ENCODE measurements at regions not wholly inside any gene's neighbourhood (a gene's known extent, or its start where the extent isn't known, plus 50 kb on each side); places are given as distances from the start of the nearest gene placed in this dataset.
"Not testable (repeated sequence)": the region's sequence is repeated elsewhere in the genome, so short reads cannot be mapped to it uniquely, and the experiment has no call there.

DNA sequence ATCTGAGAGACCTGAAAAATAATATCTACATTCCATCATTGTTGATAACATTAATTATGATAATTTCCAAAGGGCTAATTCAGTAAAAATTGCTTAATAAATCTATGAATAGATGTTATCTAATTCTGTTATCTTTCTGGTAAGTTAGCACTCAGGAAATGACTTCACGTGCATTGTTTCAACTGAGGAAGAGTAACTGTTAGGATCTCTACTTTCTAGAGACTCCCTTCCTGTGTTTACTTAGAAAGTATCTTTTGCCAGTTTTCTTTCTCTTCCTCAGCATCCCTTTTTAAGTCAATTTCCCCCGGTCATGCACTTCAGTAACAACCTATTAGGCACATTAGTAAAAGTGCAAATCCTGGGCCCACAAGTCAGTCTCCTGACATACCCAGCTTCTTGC, 231.1 kb upstream of the NOTCH2NLA start:
- not testable (repeated sequence) for H3K9ac ChIP-seq (ENCODE audit: low read length); H3K4me3 ChIP-seq (ENCODE audit: low read length); H3K9me2 ChIP-seq (replicated peaks; ENCODE audit: insufficient read depth, low read length); H3K27me3 ChIP-seq (ENCODE audit: low read length); DNase-seq; H2AFZ ChIP-seq (ENCODE audit: low read length); H4K20me1 ChIP-seq (ENCODE audit: insufficient read depth, low read depth, low read length); H3K79me2 ChIP-seq (ENCODE audit: low read length); H3K9me3 ChIP-seq (ENCODE audit: low read length); H3K4me1 ChIP-seq (ENCODE audit: low read length); H3K4me2 ChIP-seq (ENCODE audit: low read depth, low read length, poor library complexity, severe bottlenecking); H3K36me3 ChIP-seq (ENCODE audit: insufficient read depth, low read length); H3K27ac ChIP-seq (ENCODE audit: low read length)

- not testable (repeated sequence) for H3K27ac ChIP-seq (ENCODE audit: low read length)
Measured at GRCh38 chr1:146459308-146459707, 230.5 kb upstream of the NOTCH2NLA start.

GRCh38 chr1:146448877-146449246, 220.0 kb upstream of the NOTCH2NLA start:
- not testable (repeated sequence) for DNase-seq; H3K27me3 ChIP-seq (ENCODE audit: low read length); H3K79me2 ChIP-seq (ENCODE audit: low read length); H3K9ac ChIP-seq (ENCODE audit: low read length); H3K9me2 ChIP-seq (replicated peaks; ENCODE audit: insufficient read depth, low read length); H2AFZ ChIP-seq (ENCODE audit: low read length); H3K4me1 ChIP-seq (ENCODE audit: low read length); H3K4me3 ChIP-seq (ENCODE audit: low read length); H3K4me2 ChIP-seq (ENCODE audit: low read depth, low read length, poor library complexity, severe bottlenecking); H4K20me1 ChIP-seq (ENCODE audit: insufficient read depth, low read depth, low read length); H3K9me3 ChIP-seq (ENCODE audit: low read length); H3K36me3 ChIP-seq (ENCODE audit: insufficient read depth, low read length); H3K27ac ChIP-seq (ENCODE audit: low read length)

More at GRCh38 chr1:146459308-146459707, 230.5 kb upstream of the NOTCH2NLA start:
- H4K20me1 ChIP-seq (ENCODE audit: insufficient read depth, low read depth, low read length); H2AFZ ChIP-seq (ENCODE audit: low read length); H3K9ac ChIP-seq (ENCODE audit: low read length); H3K36me3 ChIP-seq (ENCODE audit: insufficient read depth, low read length); H3K4me2 ChIP-seq (ENCODE audit: low read depth, low read length, poor library complexity, severe bottlenecking); H3K4me1 ChIP-seq (ENCODE audit: low read length); H3K79me2 ChIP-seq (ENCODE audit: low read length); H3K9me2 ChIP-seq (replicated peaks; ENCODE audit: insufficient read depth, low read length); H3K9me3 ChIP-seq (ENCODE audit: low read length); H3K4me3 ChIP-seq (ENCODE audit: low read length); H3K27me3 ChIP-seq (ENCODE audit: low read length); DNase-seq: not testable (repeated sequence)

DNA sequence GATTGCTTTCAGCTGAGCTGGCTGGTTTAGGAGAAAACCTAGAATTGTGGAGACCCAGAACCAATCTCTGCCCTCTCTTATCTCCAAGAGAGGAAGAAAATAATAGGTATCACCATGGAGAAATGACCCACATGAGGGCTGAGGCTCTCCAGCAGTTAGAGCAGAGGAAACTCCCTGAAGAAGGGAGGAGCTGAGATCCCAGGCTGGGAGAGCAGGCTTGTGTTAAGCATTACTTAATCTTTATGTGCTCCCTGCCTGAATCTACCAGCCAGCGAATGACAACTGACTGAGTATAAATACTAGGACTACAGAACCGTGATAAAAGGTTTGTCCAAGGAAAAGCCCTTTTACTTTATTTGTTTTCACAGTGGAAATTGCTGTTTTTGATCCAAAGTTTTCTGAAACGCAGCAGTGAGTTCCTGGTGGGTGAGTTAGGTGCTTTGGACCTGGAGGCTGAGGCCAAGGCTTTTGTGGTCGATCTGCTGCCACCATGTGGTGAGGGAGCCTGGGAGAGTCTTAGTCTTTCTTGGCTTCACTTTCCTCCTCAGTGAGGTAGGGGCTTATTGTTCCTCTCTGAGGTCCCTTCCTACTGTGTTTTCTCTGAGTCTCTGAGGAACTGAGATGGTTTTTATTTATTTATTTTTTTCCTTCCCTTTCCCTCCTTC, 219.5 kb upstream of the NOTCH2NLA start:
- H3K4me2 ChIP-seq (ENCODE audit: low read depth, low read length, poor library complexity, severe bottlenecking) = not testable (repeated sequence)

GRCh38 chr1:146443871-146444222, 215.0 kb upstream of the NOTCH2NLA start:
- H3K27me3 ChIP-seq (ENCODE audit: low read length); H3K4me3 ChIP-seq (ENCODE audit: low read length): not testable (repeated sequence)

More for the DNA sequence above, 219.5 kb upstream of the NOTCH2NLA start:
- H3K27me3 ChIP-seq (ENCODE audit: low read length); H3K36me3 ChIP-seq (ENCODE audit: insufficient read depth, low read length); DNase-seq; H3K9me2 ChIP-seq (replicated peaks; ENCODE audit: insufficient read depth, low read length); H3K9me3 ChIP-seq (ENCODE audit: low read length); H3K4me3 ChIP-seq (ENCODE audit: low read length); H3K27ac ChIP-seq (ENCODE audit: low read length); H3K9ac ChIP-seq (ENCODE audit: low read length); H3K4me1 ChIP-seq (ENCODE audit: low read length); H3K79me2 ChIP-seq (ENCODE audit: low read length); H2AFZ ChIP-seq (ENCODE audit: low read length); H4K20me1 ChIP-seq (ENCODE audit: insufficient read depth, low read depth, low read length): not testable (repeated sequence)

GRCh38 chr1:146443088-146443870, 214.5 kb upstream of the NOTCH2NLA start:
- H3K27ac ChIP-seq (ENCODE audit: low read length); H3K4me3 ChIP-seq (ENCODE audit: low read length); H3K9ac ChIP-seq (ENCODE audit: low read length); H3K4me1 ChIP-seq (ENCODE audit: low read length); H3K9me2 ChIP-seq (replicated peaks; ENCODE audit: insufficient read depth, low read length); H3K4me2 ChIP-seq (ENCODE audit: low read depth, low read length, poor library complexity, severe bottlenecking); H3K79me2 ChIP-seq (ENCODE audit: low read length); H2AFZ ChIP-seq (ENCODE audit: low read length); H3K27me3 ChIP-seq (ENCODE audit: low read length); H3K36me3 ChIP-seq (ENCODE audit: insufficient read depth, low read length); DNase-seq; H3K9me3 ChIP-seq (ENCODE audit: low read length); H4K20me1 ChIP-seq (ENCODE audit: insufficient read depth, low read depth, low read length): not testable (repeated sequence)

More at GRCh38 chr1:146443871-146444222, 215.0 kb upstream of the NOTCH2NLA start:
- not testable (repeated sequence) for H3K9ac ChIP-seq (ENCODE audit: low read length); H4K20me1 ChIP-seq (ENCODE audit: insufficient read depth, low read depth, low read length); H3K36me3 ChIP-seq (ENCODE audit: insufficient read depth, low read length); H3K4me2 ChIP-seq (ENCODE audit: low read depth, low read length, poor library complexity, severe bottlenecking); H3K9me3 ChIP-seq (ENCODE audit: low read length); H3K9me2 ChIP-seq (replicated peaks; ENCODE audit: insufficient read depth, low read length); H3K27ac ChIP-seq (ENCODE audit: low read length); H3K79me2 ChIP-seq (ENCODE audit: low read length); H2AFZ ChIP-seq (ENCODE audit: low read length); H3K4me1 ChIP-seq (ENCODE audit: low read length); DNase-seq

GRCh38 chr1:146438543-146438942, 209.7 kb upstream of the NOTCH2NLA start:
- not testable (repeated sequence) for H2AFZ ChIP-seq (ENCODE audit: low read length); H3K4me3 ChIP-seq (ENCODE audit: low read length); H3K9ac ChIP-seq (ENCODE audit: low read length); H3K27ac ChIP-seq (ENCODE audit: low read length); H3K79me2 ChIP-seq (ENCODE audit: low read length); H3K9me3 ChIP-seq (ENCODE audit: low read length); H3K4me2 ChIP-seq (ENCODE audit: low read depth, low read length, poor library complexity, severe bottlenecking); H3K9me2 ChIP-seq (replicated peaks; ENCODE audit: insufficient read depth, low read length); H3K36me3 ChIP-seq (ENCODE audit: insufficient read depth, low read length); DNase-seq; H3K27me3 ChIP-seq (ENCODE audit: low read length); H3K4me1 ChIP-seq (ENCODE audit: low read length); H4K20me1 ChIP-seq (ENCODE audit: insufficient read depth, low read depth, low read length)

- not testable (repeated sequence) for H3K4me1 ChIP-seq (ENCODE audit: low read length); H3K9me2 ChIP-seq (replicated peaks; ENCODE audit: insufficient read depth, low read length); H4K20me1 ChIP-seq (ENCODE audit: insufficient read depth, low read depth, low read length); H3K4me3 ChIP-seq (ENCODE audit: low read length); H3K79me2 ChIP-seq (ENCODE audit: low read length); H3K9ac ChIP-seq (ENCODE audit: low read length); H3K27me3 ChIP-seq (ENCODE audit: low read length); H2AFZ ChIP-seq (ENCODE audit: low read length); DNase-seq; H3K9me3 ChIP-seq (ENCODE audit: low read length); H3K36me3 ChIP-seq (ENCODE audit: insufficient read depth, low read length); H3K4me2 ChIP-seq (ENCODE audit: low read depth, low read length, poor library complexity, severe bottlenecking); H3K27ac ChIP-seq (ENCODE audit: low read length)
Measured at GRCh38 chr1:146416642-146417041, 187.8 kb upstream of the NOTCH2NLA start.
